Endothelial cell of umbilical vein (primary cell): ENCODE measurements at regions not wholly inside any gene's neighbourhood (a gene's known extent, or its start where the extent isn't known, plus 50 kb on each side); places are given as distances from the start of the nearest gene placed in this dataset.

ENCODE experiments used
- BruUV-seq: library from RNA; stranded (reverse); fragments of 400-500 nt; replicated peaks from 2 replicates; lab custom pipeline; 2021; lab: Mats Ljungman, UMichigan
- CTCF ChIA-PET: fragments of 300-600, 350-600 bp; sonication (Branson Sonifier 250); formaldehyde crosslinking; loops from one replicate; lab custom pipeline; 2021; ENCODE audit warnings: antibody characterized with exemption, inconsistent platforms; lab: Charles Lee
- POLR2A ChIA-PET: fragments of 300-600, 350-600 bp; sonication (Branson Sonifier 250); formaldehyde crosslinking; loops from one replicate; lab custom pipeline; 2021; ENCODE audit warnings: antibody characterized with exemption, inconsistent platforms; lab: Charles Lee
- DNase-seq: peaks from one replicate; pipeline ENCODE4 v3.0.0-alpha.2; 2011; ENCODE audit warnings: low read depth, low spot score
- FAIRE-seq: peaks from 2 replicates; lab custom pipeline; 2011; peaks lifted over from hg19 to GRCh38; lab: Jason Lieb, UNC
- H2AFZ ChIP-seq: 2 replicates; pipeline ENCODE4 v1.6.0; 2012; ENCODE audit warnings: low read depth, low read length, control low read depth, inconsistent platforms
- H3K27ac ChIP-seq: 2 replicates; pipeline ENCODE4 v1.5.1; 2011; ENCODE audit warnings: low read depth, mild to moderate bottlenecking, control low read depth, low read length, moderate library complexity; ENCODE audit not compliant: insufficient read depth
- H3K27me3 ChIP-seq, 2 experiments: 2 replicates each; pipeline versions ENCODE4 v1.6.0 to v1.6.1; 2011; ENCODE audit warnings: low read length in 2 of 2, mixed read lengths in 1 of 2; ENCODE audit not compliant: control insufficient read depth in 2 of 2, insufficient read depth in 2 of 2
- H3K36me3 ChIP-seq, 2 experiments: 2 replicates in 1 of 2; 3 replicates in 1 of 2; pipeline ENCODE4 v1.5.1; 2011; ENCODE audit warnings: low read length in 2 of 2, mild to moderate bottlenecking in 1 of 2, moderate library complexity in 1 of 2; ENCODE audit not compliant: control insufficient read depth in 2 of 2, insufficient read depth in 2 of 2; ENCODE audit errors: extremely low read depth in 1 of 2
- H3K4me1 ChIP-seq: 3 replicates; pipeline ENCODE4 v1.5.1; 2011; ENCODE audit warnings: mild to moderate bottlenecking, low read length; ENCODE audit not compliant: control insufficient read depth, insufficient read depth; ENCODE audit errors: extremely low read depth
- H3K4me2 ChIP-seq: 2 replicates; pipeline ENCODE4 v1.6.1; 2011; ENCODE audit warnings: low read length, control low read depth, mixed read lengths; ENCODE audit not compliant: insufficient read depth
- H3K4me3 ChIP-seq, 3 experiments: fragments of 200-600 bp in 1 of 3; sonication (generic), shearing (Covaris generic) in 1 of 3; replicated peaks in 1 of 3; 2 replicates each; pipeline ENCODE4 v1.5.1; 2011 to 2016; ENCODE audit warnings: control low read depth in 3 of 3, low read length in 3 of 3, mild to moderate bottlenecking in 2 of 3, inconsistent platforms in 1 of 3, low read depth in 1 of 3, moderate library complexity in 1 of 3; ENCODE audit not compliant: insufficient read depth in 1 of 3
- H3K79me2 ChIP-seq: 2 replicates; pipeline ENCODE4 v1.6.0; 2012; ENCODE audit warnings: low read length, inconsistent platforms; ENCODE audit not compliant: control insufficient read depth, insufficient read depth
- H3K9ac ChIP-seq: replicated peaks from 2 replicates; pipeline ENCODE3; 2011; ENCODE audit warnings: low read length, control low read depth; ENCODE audit not compliant: insufficient read depth; ENCODE audit errors: extremely low read depth
- H3K9me1 ChIP-seq: replicated peaks from 3 replicates; pipeline ENCODE4 v1.6.0; 2011; ENCODE audit warnings: mild to moderate bottlenecking, low read length; ENCODE audit not compliant: control insufficient read depth, insufficient read depth; ENCODE audit errors: extremely low read depth
- H3K9me3 ChIP-seq: replicated peaks from 2 replicates; pipeline ENCODE4 v1.5.1; 2012; ENCODE audit warnings: low read length, inconsistent platforms; ENCODE audit not compliant: control insufficient read depth, insufficient read depth
- H4K20me1 ChIP-seq: replicated peaks from 2 replicates; pipeline ENCODE3; 2011; ENCODE audit warnings: mild to moderate bottlenecking, low read length; ENCODE audit not compliant: control insufficient read depth, insufficient read depth; ENCODE audit errors: extremely low read depth
- EZH2 ChIP-seq: IDR thresholded peaks from 2 replicates; pipeline ENCODE4 v1.6.1; 2012; ENCODE audit warnings: borderline replicate concordance, low read depth, mild to moderate bottlenecking, moderate library complexity, low read length, inconsistent platforms; ENCODE audit not compliant: severe bottlenecking
- FOS ChIP-seq: IDR thresholded peaks from 2 replicates; pipeline ENCODE4 v1.6.1; 2011; ENCODE audit warnings: mild to moderate bottlenecking, low read length, moderate library complexity, borderline replicate concordance; ENCODE audit not compliant: insufficient read depth
- GATA2 ChIP-seq: IDR thresholded peaks from 2 replicates; pipeline ENCODE4 v1.7.0; 2011; ENCODE audit warnings: low read depth, mild to moderate bottlenecking, moderate library complexity, mixed read lengths, low read length; ENCODE audit not compliant: insufficient read length, insufficient read depth
- JUN ChIP-seq: IDR thresholded peaks from 2 replicates; pipeline ENCODE4 v1.6.1; 2011; ENCODE audit warnings: borderline replicate concordance, low read depth; ENCODE audit not compliant: insufficient read length, insufficient read depth
- MYC ChIP-seq: IDR thresholded peaks from one replicate; pipeline ENCODE4 v1.6.1; 2011; ENCODE audit warnings: mild to moderate bottlenecking, low read depth, low read length
- POLR2A ChIP-seq: IDR thresholded peaks from 2 replicates; pipeline ENCODE4 v1.6.1; 2012; ENCODE audit warnings: low read depth, mild to moderate bottlenecking, control low read depth, low read length
- POLR2AphosphoS5 ChIP-seq: IDR thresholded peaks from 2 replicates; pipeline ENCODE4 v1.6.1; 2012; ENCODE audit warnings: low read depth, mild to moderate bottlenecking, control low read depth, low read length, moderate library complexity; ENCODE audit not compliant: insufficient read depth
- dilution Hi-C: fragments of 300-500 bp; cut with MboI; formaldehyde crosslinking; loops from one replicate; pipeline ENCODE4 v1.15.0; 2019; ENCODE audit warnings: low sequenced_read_pairs; ENCODE audit not compliant: extremely low pct_ligation_motif_present
- intact Hi-C: fragments of 100-400 bp; cut with micrococcal nuclease; formaldehyde crosslinking; loops from one replicate; pipeline ENCODE4 v1.10.0; 2022
- TF ChIP-seq, protein P1 (sequence below): IDR thresholded peaks from 2 replicates; pipeline ENCODE4 v1.6.1; 2011; ENCODE audit not compliant: insufficient read depth, insufficient read length
- TF ChIP-seq, protein P2 (sequence below), 2 donors: IDR thresholded peaks; 1 replicate in 1 of 2; 2 replicates in 1 of 2; pipeline ENCODE4 v1.5.1; 2011; ENCODE audit warnings: low read length in 2 of 2, mild to moderate bottlenecking in 2 of 2, moderate library complexity in 2 of 2, control low read depth in 1 of 2, inconsistent platforms in 1 of 2, low read depth in 1 of 2; ENCODE audit not compliant: insufficient read depth in 1 of 2; ENCODE audit errors: extremely low read depth in 1 of 2

DNA sequence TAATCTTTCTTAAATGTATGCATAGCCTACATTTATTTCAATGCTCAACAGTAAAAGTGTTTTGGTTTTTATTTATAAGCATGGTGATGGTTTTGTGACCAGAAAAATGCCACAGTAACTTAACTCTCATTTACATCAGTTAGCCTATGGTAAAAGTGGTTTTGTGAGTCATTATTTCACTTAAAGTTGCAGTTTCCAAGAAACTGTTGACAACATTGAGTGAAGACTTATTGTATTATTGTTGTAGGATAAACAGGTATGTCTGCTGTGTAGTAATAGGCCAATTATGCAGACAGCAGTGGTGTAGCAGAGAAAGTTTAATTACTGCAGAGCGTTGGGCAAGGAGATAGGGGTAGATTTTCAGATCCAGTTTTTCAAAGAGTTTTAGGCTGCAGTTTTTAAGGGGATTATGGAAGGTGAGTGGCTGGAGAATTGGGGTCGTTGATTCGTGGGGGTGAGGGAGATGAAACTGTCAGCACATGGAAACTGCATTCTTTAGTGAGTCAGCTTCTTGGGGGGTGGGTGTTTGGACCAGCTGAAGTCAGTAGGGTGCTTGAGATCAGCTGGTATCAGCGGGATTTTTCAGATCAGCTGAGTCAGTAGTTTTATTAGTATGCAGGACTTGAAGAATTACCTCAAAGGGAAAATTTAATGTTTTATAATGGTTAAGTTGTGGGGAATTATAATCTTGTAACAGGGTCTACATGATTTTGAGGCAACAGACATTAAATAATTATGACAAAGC, 168.7 kb upstream of the FMN2 start:
- Histone ChIP-seq H2AFZ (no peak overlapping the region), H3K4me3 (no peak overlapping the region), H3K9me1 (no peaks in the 10 kb centered on the region), H3K4me2 (no peak overlapping the region), H3K36me3 (no peaks in the 10 kb centered on the region), H3K79me2 (no peaks in the 10 kb centered on the region), H3K27ac (no peak overlapping the region), H3K9ac (no peak overlapping the region), H3K4me1 (no peaks in the 10 kb centered on the region), H3K9me3 (peaks cover 4% of the 10 kb centered on the region), H3K27me3 (no peaks in the 10 kb centered on the region), H4K20me1 (no peaks in the 10 kb centered on the region)
- POLR2A ChIA-PET: no interaction called here
- intact Hi-C loops: no loop called here
- DNase-seq: no peak
- CTCF ChIA-PET: no interaction called here
- FAIRE-seq: no peak
- TF ChIP-seq EZH2: no peak
- no peak for TF ChIP-seq GATA2
- no peak for TF ChIP-seq POLR2A
- TF ChIP-seq, protein P1, sequence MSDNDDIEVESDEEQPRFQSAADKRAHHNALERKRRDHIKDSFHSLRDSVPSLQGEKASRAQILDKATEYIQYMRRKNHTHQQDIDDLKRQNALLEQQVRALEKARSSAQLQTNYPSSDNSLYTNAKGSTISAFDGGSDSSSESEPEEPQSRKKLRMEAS: no peak
- TF ChIP-seq POLR2AphosphoS5: no peak
- TF ChIP-seq MYC: no peak
- TF ChIP-seq FOS: no peak
- TF ChIP-seq, protein P2, sequence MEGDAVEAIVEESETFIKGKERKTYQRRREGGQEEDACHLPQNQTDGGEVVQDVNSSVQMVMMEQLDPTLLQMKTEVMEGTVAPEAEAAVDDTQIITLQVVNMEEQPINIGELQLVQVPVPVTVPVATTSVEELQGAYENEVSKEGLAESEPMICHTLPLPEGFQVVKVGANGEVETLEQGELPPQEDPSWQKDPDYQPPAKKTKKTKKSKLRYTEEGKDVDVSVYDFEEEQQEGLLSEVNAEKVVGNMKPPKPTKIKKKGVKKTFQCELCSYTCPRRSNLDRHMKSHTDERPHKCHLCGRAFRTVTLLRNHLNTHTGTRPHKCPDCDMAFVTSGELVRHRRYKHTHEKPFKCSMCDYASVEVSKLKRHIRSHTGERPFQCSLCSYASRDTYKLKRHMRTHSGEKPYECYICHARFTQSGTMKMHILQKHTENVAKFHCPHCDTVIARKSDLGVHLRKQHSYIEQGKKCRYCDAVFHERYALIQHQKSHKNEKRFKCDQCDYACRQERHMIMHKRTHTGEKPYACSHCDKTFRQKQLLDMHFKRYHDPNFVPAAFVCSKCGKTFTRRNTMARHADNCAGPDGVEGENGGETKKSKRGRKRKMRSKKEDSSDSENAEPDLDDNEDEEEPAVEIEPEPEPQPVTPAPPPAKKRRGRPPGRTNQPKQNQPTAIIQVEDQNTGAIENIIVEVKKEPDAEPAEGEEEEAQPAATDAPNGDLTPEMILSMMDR (IDR thresholded peaks at IDR 0.05; ENCODE audit: extremely low read depth in 1 of 2, insufficient read depth in 1 of 2, low read depth in 1 of 2, low read length in 2 of 2): no peak
- TF ChIP-seq JUN: no peak
- no TSS peak for BruUV-seq
- dilution Hi-C loops: no loop called here
